ENCODE measurements at regions not wholly inside any gene's neighbourhood (a gene's known extent, or its start where the extent isn't known, plus 50 kb on each side); places are given as distances from the start of the nearest gene placed in this dataset.
"Not testable (repeated sequence)": the region's sequence is repeated elsewhere in the genome, so short reads cannot be mapped to it uniquely, and the experiment has no call there.

- no peaks in the 10 kb centered on the region for H3F3A ChIP-seq (replicated peaks; ENCODE audit: insufficient read depth)
- H3K4me1 ChIP-seq (ENCODE audit: control insufficient read depth in 1 of 2, insufficient read depth in 2 of 2, low read depth in 1 of 2, low read length in 1 of 2) = no peaks in the 10 kb centered on the region; a peak in 1 of 4 replicates
- DNase-seq = no peak
- no peak overlapping the region for H3K4me3 ChIP-seq (ENCODE audit: low read depth in 2 of 2, low read length in 1 of 2)
- no peak overlapping the region for H3K9ac ChIP-seq
- 21% methylated on average over 4 of the region's 4 CpGs for WGBS (ENCODE audit: low lambda C conversion rate)
- H3K79me2 ChIP-seq (ENCODE audit: insufficient read depth) = no peaks in the 10 kb centered on the region
- no peak overlapping the region for H3K27ac ChIP-seq (ENCODE audit: low read depth in 2 of 2, low read length in 1 of 2)
- CTCF ChIA-PET = interaction anchor here (0.6 kb wide), 1 partner anchor 14 kb away, joined by 3 read pairs; no protein-coding TSS in a partner anchor
- H3K36me3 ChIP-seq (replicated peaks in 1 of 2; ENCODE audit: control insufficient read depth in 1 of 2, insufficient read depth in 2 of 2, low read length in 1 of 2) = no peaks in the 10 kb centered on the region
- TF ChIP-seq NFIC (IDR thresholded peaks at IDR 0.05; ENCODE audit: borderline replicate concordance) (no peak), MXI1 (IDR thresholded peaks at IDR 0.05; ENCODE audit: low read depth, low read length) (no peak), EP300 (IDR thresholded peaks at IDR 0.05; ENCODE audit: borderline replicate concordance in 1 of 2, low read depth in 1 of 2, low read length in 1 of 2) (no peak), TEAD4 (IDR thresholded peaks at IDR 0.05; ENCODE audit: borderline replicate concordance, insufficient read depth) (no peak)
- no peaks in the 10 kb centered on the region for H3K9me2 ChIP-seq
- no peaks in the 10 kb centered on the region for H3K9me3 ChIP-seq
- no peaks in the 10 kb centered on the region for H3K27me3 ChIP-seq (ENCODE audit: insufficient read depth)
- H3K4me2 ChIP-seq = no peak overlapping the region
- H4K20me1 ChIP-seq (ENCODE audit: insufficient read depth) = no peaks in the 10 kb centered on the region
- POLR2A ChIA-PET = no interaction called here
- no peak overlapping the region for H2AFZ ChIP-seq (ENCODE audit: low read depth)
Observed at GRCh38 chr5:136453986-136454758, 88.8 kb upstream of the TRPC7 start.

- no peaks in the 10 kb centered on the region for H4K20me1 ChIP-seq (ENCODE audit: insufficient read depth)
- DNase-seq = no peak
- H3K27me3 ChIP-seq (ENCODE audit: insufficient read depth) = no peaks in the 10 kb centered on the region
- POLR2A ChIA-PET = no interaction called here
- H3K4me3 ChIP-seq (ENCODE audit: low read depth in 2 of 2, low read length in 1 of 2) = no peak overlapping the region
- no peaks in the 10 kb centered on the region for H3K9me2 ChIP-seq
- H2AFZ ChIP-seq (ENCODE audit: low read depth) = no peak overlapping the region
- H3K9ac ChIP-seq = no peak overlapping the region
- no peaks in the 10 kb centered on the region for H3K36me3 ChIP-seq (replicated peaks in 1 of 2; ENCODE audit: control insufficient read depth in 1 of 2, insufficient read depth in 2 of 2, low read length in 1 of 2)
- no peaks in the 10 kb centered on the region; a peak in 1 of 4 replicates for H3K4me1 ChIP-seq (ENCODE audit: control insufficient read depth in 1 of 2, insufficient read depth in 2 of 2, low read depth in 1 of 2, low read length in 1 of 2)
- CTCF ChIA-PET = no interaction called here
- no peak overlapping the region for H3K27ac ChIP-seq (ENCODE audit: low read depth in 2 of 2, low read length in 1 of 2)
- no peak overlapping the region for H3K4me2 ChIP-seq
- H3K9me3 ChIP-seq = no peaks in the 10 kb centered on the region
- TF ChIP-seq GATA2 (CRISPR knock-in tag; IDR thresholded peaks at IDR 0.05) (no peak), RAD21 (IDR thresholded peaks at IDR 0.05; ENCODE audit: low read length) (no peak), EZH2phosphoT487 (IDR thresholded peaks at IDR 0.05; ENCODE audit: borderline replicate concordance, low read depth) (no peak), USF2 (IDR thresholded peaks at IDR 0.05; ENCODE audit: borderline replicate concordance, low read depth, low read length) (no peak), NRF1 (IDR thresholded peaks at IDR 0.05; ENCODE audit: low read depth, low read length) (no peak), ELF1 (IDR thresholded peaks at IDR 0.05) (no peak), MXI1 (IDR thresholded peaks at IDR 0.05; ENCODE audit: low read depth, low read length) (no peak), USF1 (IDR thresholded peaks at IDR 0.05; ENCODE audit: borderline replicate concordance, low read depth) (no peak), NFIC (IDR thresholded peaks at IDR 0.05; ENCODE audit: borderline replicate concordance) (no peak), RCOR1 (IDR thresholded peaks at IDR 0.05; ENCODE audit: low read length) (no peak), SIN3A (IDR thresholded peaks at IDR 0.05; ENCODE audit: borderline replicate concordance, low read depth, low read length) (no peak), TAF1 (IDR thresholded peaks at IDR 0.05; ENCODE audit: borderline replicate concordance, low read depth, low read length) (no peak), TEAD4 (IDR thresholded peaks at IDR 0.05; ENCODE audit: borderline replicate concordance, insufficient read depth) (no peak)
- H3F3A ChIP-seq (replicated peaks; ENCODE audit: insufficient read depth) = no peaks in the 10 kb centered on the region
- H3K79me2 ChIP-seq (ENCODE audit: insufficient read depth) = no peaks in the 10 kb centered on the region
Observed at GRCh38 chr5:136453199-136453598, 87.9 kb upstream of the TRPC7 start.

GRCh38 chr5:136447576-136447975 lies 82.2 kb upstream of the TRPC7 start:
- H3K9me2 ChIP-seq; H3K4me2 ChIP-seq; H3K4me3 ChIP-seq (ENCODE audit: low read depth in 2 of 2, low read length in 1 of 2); H3K4me1 ChIP-seq (ENCODE audit: control insufficient read depth in 1 of 2, insufficient read depth in 2 of 2, low read depth in 1 of 2, low read length in 1 of 2); H2AFZ ChIP-seq (ENCODE audit: low read depth); H3K9me3 ChIP-seq; H3F3A ChIP-seq (replicated peaks; ENCODE audit: insufficient read depth); POLR2A ChIA-PET; H3K79me2 ChIP-seq (ENCODE audit: insufficient read depth); H3K36me3 ChIP-seq (replicated peaks in 1 of 2; ENCODE audit: control insufficient read depth in 1 of 2, insufficient read depth in 2 of 2, low read length in 1 of 2); H4K20me1 ChIP-seq (ENCODE audit: insufficient read depth); H3K27me3 ChIP-seq (ENCODE audit: insufficient read depth); H3K9ac ChIP-seq; DNase-seq; H3K27ac ChIP-seq (ENCODE audit: low read depth in 2 of 2, low read length in 1 of 2): not testable (repeated sequence)
- CTCF ChIA-PET = interaction anchor here (1.2 to 1.5 kb wide), 3 partner anchors 25 to 83 kb away, joined by 3 to 5 read pairs (median 4); no protein-coding TSS in a partner anchor
- WGBS (ENCODE audit: low lambda C conversion rate) = 5% methylated on average over 2 of the region's 2 CpGs

Data from SK-N-SH (cell line).